Endothelial cell of umbilical vein (primary cell): ENCODE measurements at regions not wholly inside any gene's neighbourhood (a gene's known extent, or its start where the extent isn't known, plus 50 kb on each side); places are given as distances from the start of the nearest gene placed in this dataset.

Experiments used
- BruUV-seq: library from RNA; stranded (reverse); fragments of 400-500 nt; replicated peaks from 2 replicates; lab custom pipeline; 2021; lab: Mats Ljungman, UMichigan
- CTCF ChIA-PET: fragments of 300-600, 350-600 bp; sonication (Branson Sonifier 250); formaldehyde crosslinking; loops from one replicate; lab custom pipeline; 2021; ENCODE audit warnings: antibody characterized with exemption, inconsistent platforms; lab: Charles Lee
- POLR2A ChIA-PET: fragments of 300-600, 350-600 bp; sonication (Branson Sonifier 250); formaldehyde crosslinking; loops from one replicate; lab custom pipeline; 2021; ENCODE audit warnings: antibody characterized with exemption, inconsistent platforms; lab: Charles Lee
- DNase-seq: peaks from one replicate; pipeline ENCODE4 v3.0.0-alpha.2; 2011; ENCODE audit warnings: low read depth, low spot score
- FAIRE-seq: peaks from 2 replicates; lab custom pipeline; 2011; peaks lifted over from hg19 to GRCh38; lab: Jason Lieb, UNC
- H2AFZ ChIP-seq: 2 replicates; pipeline ENCODE4 v1.6.0; 2012; ENCODE audit warnings: low read depth, low read length, control low read depth, inconsistent platforms
- H3K27ac ChIP-seq: 2 replicates; pipeline ENCODE4 v1.5.1; 2011; ENCODE audit warnings: low read depth, mild to moderate bottlenecking, control low read depth, low read length, moderate library complexity; ENCODE audit not compliant: insufficient read depth
- H3K27me3 ChIP-seq, 2 experiments: 2 replicates each; pipeline versions ENCODE4 v1.6.0 to v1.6.1; 2011; ENCODE audit warnings: low read length in 2 of 2, mixed read lengths in 1 of 2; ENCODE audit not compliant: control insufficient read depth in 2 of 2, insufficient read depth in 2 of 2
- H3K36me3 ChIP-seq, 2 experiments: 2 replicates in 1 of 2; 3 replicates in 1 of 2; pipeline ENCODE4 v1.5.1; 2011; ENCODE audit warnings: low read length in 2 of 2, mild to moderate bottlenecking in 1 of 2, moderate library complexity in 1 of 2; ENCODE audit not compliant: control insufficient read depth in 2 of 2, insufficient read depth in 2 of 2; ENCODE audit errors: extremely low read depth in 1 of 2
- H3K4me1 ChIP-seq: 3 replicates; pipeline ENCODE4 v1.5.1; 2011; ENCODE audit warnings: mild to moderate bottlenecking, low read length; ENCODE audit not compliant: control insufficient read depth, insufficient read depth; ENCODE audit errors: extremely low read depth
- H3K4me2 ChIP-seq: 2 replicates; pipeline ENCODE4 v1.6.1; 2011; ENCODE audit warnings: low read length, control low read depth, mixed read lengths; ENCODE audit not compliant: insufficient read depth
- H3K4me3 ChIP-seq, 3 experiments: fragments of 200-600 bp in 1 of 3; sonication (generic), shearing (Covaris generic) in 1 of 3; replicated peaks in 1 of 3; 2 replicates each; pipeline ENCODE4 v1.5.1; 2011 to 2016; ENCODE audit warnings: control low read depth in 3 of 3, low read length in 3 of 3, mild to moderate bottlenecking in 2 of 3, inconsistent platforms in 1 of 3, low read depth in 1 of 3, moderate library complexity in 1 of 3; ENCODE audit not compliant: insufficient read depth in 1 of 3
- H3K79me2 ChIP-seq: 2 replicates; pipeline ENCODE4 v1.6.0; 2012; ENCODE audit warnings: low read length, inconsistent platforms; ENCODE audit not compliant: control insufficient read depth, insufficient read depth
- H3K9ac ChIP-seq: replicated peaks from 2 replicates; pipeline ENCODE3; 2011; ENCODE audit warnings: low read length, control low read depth; ENCODE audit not compliant: insufficient read depth; ENCODE audit errors: extremely low read depth
- H3K9me1 ChIP-seq: replicated peaks from 3 replicates; pipeline ENCODE4 v1.6.0; 2011; ENCODE audit warnings: mild to moderate bottlenecking, low read length; ENCODE audit not compliant: control insufficient read depth, insufficient read depth; ENCODE audit errors: extremely low read depth
- H3K9me3 ChIP-seq: replicated peaks from 2 replicates; pipeline ENCODE4 v1.5.1; 2012; ENCODE audit warnings: low read length, inconsistent platforms; ENCODE audit not compliant: control insufficient read depth, insufficient read depth
- H4K20me1 ChIP-seq: replicated peaks from 2 replicates; pipeline ENCODE3; 2011; ENCODE audit warnings: mild to moderate bottlenecking, low read length; ENCODE audit not compliant: control insufficient read depth, insufficient read depth; ENCODE audit errors: extremely low read depth
- CTCF ChIP-seq, 2 donors: IDR thresholded peaks; 1 replicate in 1 of 2; 2 replicates in 1 of 2; pipeline ENCODE4 v1.5.1; 2011; ENCODE audit warnings: low read length in 2 of 2, mild to moderate bottlenecking in 2 of 2, moderate library complexity in 2 of 2, control low read depth in 1 of 2, inconsistent platforms in 1 of 2, low read depth in 1 of 2; ENCODE audit not compliant: insufficient read depth in 1 of 2; ENCODE audit errors: extremely low read depth in 1 of 2
- EZH2 ChIP-seq: IDR thresholded peaks from 2 replicates; pipeline ENCODE4 v1.6.1; 2012; ENCODE audit warnings: borderline replicate concordance, low read depth, mild to moderate bottlenecking, moderate library complexity, low read length, inconsistent platforms; ENCODE audit not compliant: severe bottlenecking
- FOS ChIP-seq: IDR thresholded peaks from 2 replicates; pipeline ENCODE4 v1.6.1; 2011; ENCODE audit warnings: mild to moderate bottlenecking, low read length, moderate library complexity, borderline replicate concordance; ENCODE audit not compliant: insufficient read depth
- GATA2 ChIP-seq: IDR thresholded peaks from 2 replicates; pipeline ENCODE4 v1.7.0; 2011; ENCODE audit warnings: low read depth, mild to moderate bottlenecking, moderate library complexity, mixed read lengths, low read length; ENCODE audit not compliant: insufficient read length, insufficient read depth
- JUN ChIP-seq: IDR thresholded peaks from 2 replicates; pipeline ENCODE4 v1.6.1; 2011; ENCODE audit warnings: borderline replicate concordance, low read depth; ENCODE audit not compliant: insufficient read length, insufficient read depth
- MAX ChIP-seq: IDR thresholded peaks from 2 replicates; pipeline ENCODE4 v1.6.1; 2011; ENCODE audit not compliant: insufficient read depth, insufficient read length
- MYC ChIP-seq: IDR thresholded peaks from one replicate; pipeline ENCODE4 v1.6.1; 2011; ENCODE audit warnings: mild to moderate bottlenecking, low read depth, low read length
- POLR2A ChIP-seq: IDR thresholded peaks from 2 replicates; pipeline ENCODE4 v1.6.1; 2012; ENCODE audit warnings: low read depth, mild to moderate bottlenecking, control low read depth, low read length
- POLR2AphosphoS5 ChIP-seq: IDR thresholded peaks from 2 replicates; pipeline ENCODE4 v1.6.1; 2012; ENCODE audit warnings: low read depth, mild to moderate bottlenecking, control low read depth, low read length, moderate library complexity; ENCODE audit not compliant: insufficient read depth
- dilution Hi-C: fragments of 300-500 bp; cut with MboI; formaldehyde crosslinking; loops from one replicate; pipeline ENCODE4 v1.15.0; 2019; ENCODE audit warnings: low sequenced_read_pairs; ENCODE audit not compliant: extremely low pct_ligation_motif_present
- intact Hi-C: fragments of 100-400 bp; cut with micrococcal nuclease; formaldehyde crosslinking; loops from one replicate; pipeline ENCODE4 v1.10.0; 2022

GRCh38 chr11:70871881-70872280 is 380.5 kb downstream of the SHANK2 start:
- Histone ChIP-seq H3K9me1 (no peaks in the 10 kb centered on the region), H2AFZ (no peak overlapping the region), H3K4me3 (no peak overlapping the region), H3K4me2 (no peak overlapping the region), H3K79me2 (no peaks in the 10 kb centered on the region), H4K20me1 (no peaks in the 10 kb centered on the region), H3K4me1 (no peaks in the 10 kb centered on the region), H3K9me3 (peaks cover 3% of the 10 kb centered on the region), H3K9ac (no peak overlapping the region), H3K36me3 (no peaks in the 10 kb centered on the region), H3K27ac (no peak overlapping the region), H3K27me3 (no peaks in the 10 kb centered on the region)
- FAIRE-seq: no peak
- BruUV-seq: no TSS peak
- CTCF ChIA-PET: no interaction called here
- DNase-seq: no peak
- TF ChIP-seq FOS (no peak), GATA2 (no peak), CTCF (IDR thresholded peaks at IDR 0.05; ENCODE audit: extremely low read depth in 1 of 2, insufficient read depth in 1 of 2, low read depth in 1 of 2, low read length in 2 of 2) (no peak), MYC (no peak), EZH2 (no peak), MAX (no peak), POLR2A (no peak), JUN (no peak), POLR2AphosphoS5 (no peak)
- POLR2A ChIA-PET: no interaction called here
- dilution Hi-C loops (no loop called here), intact Hi-C loops (no loop called here)
